ENCODE measurements at regions not wholly inside any gene's neighbourhood (a gene's known extent, or its start where the extent isn't known, plus 50 kb on each side); places are given as distances from the start of the nearest gene placed in this dataset.

- TF ChIP-seq ARID4B (CRISPR knock-in tag; IDR thresholded peaks at IDR 0.05; ENCODE audit: borderline replicate concordance) (no peak), ZNF396 (CRISPR knock-in tag; IDR thresholded peaks at IDR 0.05; ENCODE audit: borderline replicate concordance) (no peak), FOXP4 (CRISPR knock-in tag; IDR thresholded peaks at IDR 0.05) (no peak), ZMAT4 (CRISPR knock-in tag; IDR thresholded peaks at IDR 0.05) (no peak), ERG (CRISPR knock-in tag; IDR thresholded peaks at IDR 0.05) (no peak)
Observed at GRCh38 chr5:62794456-62794855, 215.8 kb downstream of the LRRC70 start (continued).

GRCh38 chr5:62791059-62791458 is 212.4 kb downstream of the LRRC70 start:
- Mint-ChIP-seq H3K4me3 (no peak overlapping the region), H3K36me3 (peaks cover 10% of the 10 kb centered on the region), H3K4me1 (no peaks in the 10 kb centered on the region), H3K27me3 (ENCODE audit: low read depth) (no peaks in the 10 kb centered on the region), H3K9me3 (peaks cover 17% of the 10 kb centered on the region), H3K27ac (no peak overlapping the region)
- DNase-seq (ENCODE audit: low spot score) = no peak
- TF ChIP-seq MAX (CRISPR knock-in tag; IDR thresholded peaks at IDR 0.05) (no peak), MYBL2 (CRISPR knock-in tag; IDR thresholded peaks at IDR 0.05) (no peak), FOXP4 (CRISPR knock-in tag; IDR thresholded peaks at IDR 0.05) (no peak)
- ChIA-PET POLR2A (no interaction called here), CTCF (no interaction called here)
- ATAC-seq = 0 out of 2 replicates have a peak, but pooled peaks have one; percentile 46

GRCh38 chr5:62790348-62790747 is 211.7 kb downstream of the LRRC70 start:
- POLR2A ChIA-PET = no interaction called here
- ATAC-seq = no peak
- CTCF ChIA-PET = no interaction called here

More at GRCh38 chr5:62790348-62790747, 211.7 kb downstream of the LRRC70 start:
- DNase-seq (ENCODE audit: low spot score) = no peak
- no peak for TF ChIP-seq ZNF532 (CRISPR knock-in tag; IDR thresholded peaks at IDR 0.05; ENCODE audit: borderline replicate concordance)
- Mint-ChIP-seq H3K36me3 (peaks cover 4% of the 10 kb centered on the region; the same call in 1 of the 2 replicates), H3K27ac (no peak overlapping the region), H3K4me1 (no peaks in the 10 kb centered on the region), H3K4me3 (no peak overlapping the region), H3K27me3 (ENCODE audit: low read depth) (no peaks in the 10 kb centered on the region), H3K9me3 (peaks cover 14% of the 10 kb centered on the region)
